ENCODE measurements at regions not wholly inside any gene's neighbourhood (a gene's known extent, or its start where the extent isn't known, plus 50 kb on each side); places are given as distances from the start of the nearest gene placed in this dataset.

GRCh38 chr1:34450325-34450724, 273.6 kb downstream of the C1orf94 start:
- Histone ChIP-seq H4K20me1 (ENCODE audit: low read depth, low read length) (no peaks in the 10 kb centered on the region), H3K4me3 (ENCODE audit: insufficient read depth, low read length, poor library complexity, severe bottlenecking) (no peak overlapping the region), H3K27ac (ENCODE audit: low read depth, low read length) (no peak overlapping the region), H3K36me3 (ENCODE audit: low read length) (no peaks in the 10 kb centered on the region), H3K27me3 (ENCODE audit: low read length) (no peaks in the 10 kb centered on the region), H3K4me2 (ENCODE audit: low read depth, low read length, poor library complexity, severe bottlenecking) (no peak overlapping the region), H3F3A (ENCODE audit: insufficient read depth) (no peaks in the 10 kb centered on the region), H3K9ac (ENCODE audit: low read length) (no peak overlapping the region), H3K79me2 (ENCODE audit: insufficient read depth, low read length) (no peaks in the 10 kb centered on the region), H3K9me2 (replicated peaks; ENCODE audit: insufficient read depth, low read length) (no peaks in the 10 kb centered on the region), H2AFZ (ENCODE audit: low read depth, low read length, severe bottlenecking) (no peak overlapping the region), H3K9me3 (ENCODE audit: insufficient read depth, low read length) (no peaks in the 10 kb centered on the region)
- no peak for TF ChIP-seq CTCF (IDR thresholded peaks at IDR 0.05; ENCODE audit: insufficient read depth, low read length, poor library complexity, severe bottlenecking)
- TF ChIP-seq EZH2phosphoT487 (conservative IDR thresholded peaks at IDR 0.05; ENCODE audit: low read length) = no peak

- no peaks in the 10 kb centered on the region for H3K36me3 ChIP-seq (ENCODE audit: low read length)
- H4K20me1 ChIP-seq (ENCODE audit: low read depth, low read length) = no peaks in the 10 kb centered on the region
- H3K4me3 ChIP-seq (ENCODE audit: insufficient read depth, low read length, poor library complexity, severe bottlenecking) = no peak overlapping the region
- H3K9ac ChIP-seq (ENCODE audit: low read length) = no peak overlapping the region
- H3K4me2 ChIP-seq (ENCODE audit: low read depth, low read length, poor library complexity, severe bottlenecking) = no peak overlapping the region
- H3K9me2 ChIP-seq (replicated peaks; ENCODE audit: insufficient read depth, low read length) = no peaks in the 10 kb centered on the region
- H3K27ac ChIP-seq (ENCODE audit: low read depth, low read length) = no peak overlapping the region
- H3K27me3 ChIP-seq (ENCODE audit: low read length) = no peaks in the 10 kb centered on the region
- no peaks in the 10 kb centered on the region for H3K9me3 ChIP-seq (ENCODE audit: insufficient read depth, low read length)
- no peaks in the 10 kb centered on the region for H3K79me2 ChIP-seq (ENCODE audit: insufficient read depth, low read length)
- no peak overlapping the region for H2AFZ ChIP-seq (ENCODE audit: low read depth, low read length, severe bottlenecking)
- no peaks in the 10 kb centered on the region for H3F3A ChIP-seq (ENCODE audit: insufficient read depth)
- TF ChIP-seq CTCF (IDR thresholded peaks at IDR 0.05; ENCODE audit: insufficient read depth, low read length, poor library complexity, severe bottlenecking) (no peak), EZH2phosphoT487 (conservative IDR thresholded peaks at IDR 0.05; ENCODE audit: low read length) (no peak)
These were observed 275.7 kb downstream of the C1orf94 start for GRCh38 chr1:34452451-34452850.

- H3F3A ChIP-seq (ENCODE audit: insufficient read depth) = no peaks in the 10 kb centered on the region
- H3K36me3 ChIP-seq (ENCODE audit: low read length) = no peaks in the 10 kb centered on the region
- H3K79me2 ChIP-seq (ENCODE audit: insufficient read depth, low read length) = no peaks in the 10 kb centered on the region
- no peak overlapping the region for H3K27ac ChIP-seq (ENCODE audit: low read depth, low read length)
- no peak overlapping the region for H2AFZ ChIP-seq (ENCODE audit: low read depth, low read length, severe bottlenecking)
- no peak overlapping the region for H3K4me2 ChIP-seq (ENCODE audit: low read depth, low read length, poor library complexity, severe bottlenecking)
- no peaks in the 10 kb centered on the region for H4K20me1 ChIP-seq (ENCODE audit: low read depth, low read length)
- no peak overlapping the region for H3K9ac ChIP-seq (ENCODE audit: low read length)
- no peaks in the 10 kb centered on the region for H3K9me3 ChIP-seq (ENCODE audit: insufficient read depth, low read length)
- no peaks in the 10 kb centered on the region for H3K9me2 ChIP-seq (replicated peaks; ENCODE audit: insufficient read depth, low read length)
- TF ChIP-seq EZH2phosphoT487 (conservative IDR thresholded peaks at IDR 0.05; ENCODE audit: low read length) (no peak), CTCF (IDR thresholded peaks at IDR 0.05; ENCODE audit: insufficient read depth, low read length, poor library complexity, severe bottlenecking) (no peak)
- H3K4me3 ChIP-seq (ENCODE audit: insufficient read depth, low read length, poor library complexity, severe bottlenecking) = no peak overlapping the region
- no peaks in the 10 kb centered on the region for H3K27me3 ChIP-seq (ENCODE audit: low read length)
These were observed 278.4 kb downstream of the C1orf94 start for GRCh38 chr1:34455121-34455520.

Data from SU-DHL-6 (cell line).